ENCODE measurements at regions not wholly inside any gene's neighbourhood (a gene's known extent, or its start where the extent isn't known, plus 50 kb on each side); places are given as distances from the start of the nearest gene placed in this dataset.

GRCh38 chr12:65517656-65518210 is 239.2 kb downstream of the MSRB3 start:
- TF ChIP-seq, protein P1, sequence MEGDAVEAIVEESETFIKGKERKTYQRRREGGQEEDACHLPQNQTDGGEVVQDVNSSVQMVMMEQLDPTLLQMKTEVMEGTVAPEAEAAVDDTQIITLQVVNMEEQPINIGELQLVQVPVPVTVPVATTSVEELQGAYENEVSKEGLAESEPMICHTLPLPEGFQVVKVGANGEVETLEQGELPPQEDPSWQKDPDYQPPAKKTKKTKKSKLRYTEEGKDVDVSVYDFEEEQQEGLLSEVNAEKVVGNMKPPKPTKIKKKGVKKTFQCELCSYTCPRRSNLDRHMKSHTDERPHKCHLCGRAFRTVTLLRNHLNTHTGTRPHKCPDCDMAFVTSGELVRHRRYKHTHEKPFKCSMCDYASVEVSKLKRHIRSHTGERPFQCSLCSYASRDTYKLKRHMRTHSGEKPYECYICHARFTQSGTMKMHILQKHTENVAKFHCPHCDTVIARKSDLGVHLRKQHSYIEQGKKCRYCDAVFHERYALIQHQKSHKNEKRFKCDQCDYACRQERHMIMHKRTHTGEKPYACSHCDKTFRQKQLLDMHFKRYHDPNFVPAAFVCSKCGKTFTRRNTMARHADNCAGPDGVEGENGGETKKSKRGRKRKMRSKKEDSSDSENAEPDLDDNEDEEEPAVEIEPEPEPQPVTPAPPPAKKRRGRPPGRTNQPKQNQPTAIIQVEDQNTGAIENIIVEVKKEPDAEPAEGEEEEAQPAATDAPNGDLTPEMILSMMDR (IDR thresholded peaks at IDR 0.05), result no peak
- TF ChIP-seq POLR2A (IDR thresholded peaks at IDR 0.05), result no peak
